ENCODE measurements at regions not wholly inside any gene's neighbourhood (a gene's known extent, or its start where the extent isn't known, plus 50 kb on each side); places are given as distances from the start of the nearest gene placed in this dataset.
"Not testable (repeated sequence)": the region's sequence is repeated elsewhere in the genome, so short reads cannot be mapped to it uniquely, and the experiment has no call there.

- Histone ChIP-seq H3K9me3 (ENCODE audit: control insufficient read depth, insufficient read depth, low read length) (no peaks in the 10 kb centered on the region), H3K36me3 (ENCODE audit: control insufficient read depth, insufficient read depth, low read length) (no peaks in the 10 kb centered on the region), H3K4me3 (ENCODE audit: low read length) (no peak overlapping the region), H3K27ac (ENCODE audit: low read length) (no peak overlapping the region), H3K27me3 (ENCODE audit: control insufficient read depth, insufficient read depth, low read length) (no peaks in the 10 kb centered on the region), H3K4me1 (ENCODE audit: control insufficient read depth, insufficient read depth, low read length) (no peaks in the 10 kb centered on the region)
- no peak for DNase-seq (ENCODE audit: low read depth, low spot score)
Observed at GRCh38 chr15:55088207-55088606, 108.5 kb downstream of the RSL24D1 start.

- WGBS (ENCODE audit: insufficient coverage, insufficient read length) = no CpG with 5 or more reads among the region's 3 CpGs
- Histone ChIP-seq H3K27ac (ENCODE audit: low read length) (no peak overlapping the region), H3K27me3 (ENCODE audit: control insufficient read depth, insufficient read depth, low read length) (no peaks in the 10 kb centered on the region), H3K36me3 (ENCODE audit: control insufficient read depth, insufficient read depth, low read length) (no peaks in the 10 kb centered on the region), H3K9me3 (ENCODE audit: control insufficient read depth, insufficient read depth, low read length) (no peaks in the 10 kb centered on the region), H3K4me3 (ENCODE audit: low read length) (no peak overlapping the region), H3K4me1 (ENCODE audit: control insufficient read depth, insufficient read depth, low read length) (no peaks in the 10 kb centered on the region)
- DNase-seq (ENCODE audit: low read depth, low spot score) = no peak
Observed at GRCh38 chr15:55084673-55085072, 112.1 kb downstream of the RSL24D1 start.

- no CpG with 5 or more reads among the region's 3 CpGs for WGBS (ENCODE audit: insufficient coverage, insufficient read length)
- H3K4me1 ChIP-seq (ENCODE audit: control insufficient read depth, insufficient read depth, low read length) = no peaks in the 10 kb centered on the region
- no peaks in the 10 kb centered on the region for H3K9me3 ChIP-seq (ENCODE audit: control insufficient read depth, insufficient read depth, low read length)
Observed at GRCh38 chr15:55084216-55084615, 112.5 kb downstream of the RSL24D1 start.

GRCh38 chr15:55077052-55077451, 119.7 kb downstream of the RSL24D1 start:
- H3K4me3 ChIP-seq (ENCODE audit: low read length); DNase-seq (ENCODE audit: low read depth, low spot score); H3K4me1 ChIP-seq (ENCODE audit: control insufficient read depth, insufficient read depth, low read length); H3K36me3 ChIP-seq (ENCODE audit: control insufficient read depth, insufficient read depth, low read length); H3K9me3 ChIP-seq (ENCODE audit: control insufficient read depth, insufficient read depth, low read length); H3K27ac ChIP-seq (ENCODE audit: low read length); H3K27me3 ChIP-seq (ENCODE audit: control insufficient read depth, insufficient read depth, low read length): not testable (repeated sequence)
- no CpG with 5 or more reads among the region's 1 CpG for WGBS (ENCODE audit: insufficient coverage, insufficient read length)

More at GRCh38 chr15:55084216-55084615, 112.5 kb downstream of the RSL24D1 start:
- no peaks in the 10 kb centered on the region for H3K36me3 ChIP-seq (ENCODE audit: control insufficient read depth, insufficient read depth, low read length)
- H3K4me3 ChIP-seq (ENCODE audit: low read length) = no peak overlapping the region
- no peaks in the 10 kb centered on the region for H3K27me3 ChIP-seq (ENCODE audit: control insufficient read depth, insufficient read depth, low read length)
- no peak overlapping the region for H3K27ac ChIP-seq (ENCODE audit: low read length)
- no peak for DNase-seq (ENCODE audit: low read depth, low spot score)

- no peaks in the 10 kb centered on the region for H3K27me3 ChIP-seq (ENCODE audit: control insufficient read depth, insufficient read depth, low read length)
- no peak for DNase-seq (ENCODE audit: low read depth, low spot score)
- no peak overlapping the region for H3K27ac ChIP-seq (ENCODE audit: low read length)
- no peaks in the 10 kb centered on the region for H3K36me3 ChIP-seq (ENCODE audit: control insufficient read depth, insufficient read depth, low read length)
- H3K9me3 ChIP-seq (ENCODE audit: control insufficient read depth, insufficient read depth, low read length) = no peaks in the 10 kb centered on the region
- no CpG with 5 or more reads among the region's 6 CpGs for WGBS (ENCODE audit: insufficient coverage, insufficient read length)
- no peak overlapping the region for H3K4me3 ChIP-seq (ENCODE audit: low read length)
- no peaks in the 10 kb centered on the region for H3K4me1 ChIP-seq (ENCODE audit: control insufficient read depth, insufficient read depth, low read length)
Observed at GRCh38 chr15:55074431-55074830, 122.3 kb downstream of the RSL24D1 start.

GRCh38 chr15:55063970-55064369, 132.8 kb downstream of the RSL24D1 start:
- DNase-seq (ENCODE audit: low read depth, low spot score); H3K4me1 ChIP-seq (ENCODE audit: control insufficient read depth, insufficient read depth, low read length); H3K4me3 ChIP-seq (ENCODE audit: low read length); H3K9me3 ChIP-seq (ENCODE audit: control insufficient read depth, insufficient read depth, low read length); H3K36me3 ChIP-seq (ENCODE audit: control insufficient read depth, insufficient read depth, low read length); H3K27me3 ChIP-seq (ENCODE audit: control insufficient read depth, insufficient read depth, low read length); H3K27ac ChIP-seq (ENCODE audit: low read length): not testable (repeated sequence)
- no CpG with 5 or more reads among the region's 20 CpGs for WGBS (ENCODE audit: insufficient coverage, insufficient read length)

GRCh38 chr15:55060836-55061235, 135.9 kb downstream of the RSL24D1 start:
- H3K36me3 ChIP-seq (ENCODE audit: control insufficient read depth, insufficient read depth, low read length) = no peaks in the 10 kb centered on the region
- H3K27ac ChIP-seq (ENCODE audit: low read length) = no peak overlapping the region
- no CpG with 5 or more reads among the region's 2 CpGs for WGBS (ENCODE audit: insufficient coverage, insufficient read length)
- no peaks in the 10 kb centered on the region for H3K9me3 ChIP-seq (ENCODE audit: control insufficient read depth, insufficient read depth, low read length)
- H3K27me3 ChIP-seq (ENCODE audit: control insufficient read depth, insufficient read depth, low read length) = no peaks in the 10 kb centered on the region
- no peak overlapping the region for H3K4me3 ChIP-seq (ENCODE audit: low read length)
- DNase-seq (ENCODE audit: low read depth, low spot score) = no peak
- H3K4me1 ChIP-seq (ENCODE audit: control insufficient read depth, insufficient read depth, low read length) = no peaks in the 10 kb centered on the region

GRCh38 chr15:55056500-55056899, 140.2 kb downstream of the RSL24D1 start:
- WGBS (ENCODE audit: insufficient coverage, insufficient read length) = no CpG with 5 or more reads among the region's 3 CpGs
- Histone ChIP-seq H3K27me3 (ENCODE audit: control insufficient read depth, insufficient read depth, low read length) (no peaks in the 10 kb centered on the region), H3K9me3 (ENCODE audit: control insufficient read depth, insufficient read depth, low read length) (no peaks in the 10 kb centered on the region), H3K36me3 (ENCODE audit: control insufficient read depth, insufficient read depth, low read length) (no peaks in the 10 kb centered on the region), H3K4me3 (ENCODE audit: low read length) (no peak overlapping the region), H3K27ac (ENCODE audit: low read length) (no peak overlapping the region), H3K4me1 (ENCODE audit: control insufficient read depth, insufficient read depth, low read length) (no peaks in the 10 kb centered on the region)
- DNase-seq (ENCODE audit: low read depth, low spot score) = no peak

- Histone ChIP-seq H3K4me1 (ENCODE audit: control insufficient read depth, insufficient read depth, low read length) (no peaks in the 10 kb centered on the region), H3K27ac (ENCODE audit: low read length) (no peak overlapping the region), H3K4me3 (ENCODE audit: low read length) (no peak overlapping the region), H3K36me3 (ENCODE audit: control insufficient read depth, insufficient read depth, low read length) (no peaks in the 10 kb centered on the region), H3K27me3 (ENCODE audit: control insufficient read depth, insufficient read depth, low read length) (no peaks in the 10 kb centered on the region), H3K9me3 (ENCODE audit: control insufficient read depth, insufficient read depth, low read length) (no peaks in the 10 kb centered on the region)
- no CpG with 5 or more reads among the region's 2 CpGs for WGBS (ENCODE audit: insufficient coverage, insufficient read length)
- DNase-seq (ENCODE audit: low read depth, low spot score) = no peak
Observed at GRCh38 chr15:55044162-55044561, 152.6 kb downstream of the RSL24D1 start.

- Histone ChIP-seq H3K9me3 (ENCODE audit: control insufficient read depth, insufficient read depth, low read length) (no peaks in the 10 kb centered on the region), H3K36me3 (ENCODE audit: control insufficient read depth, insufficient read depth, low read length) (no peaks in the 10 kb centered on the region), H3K4me1 (ENCODE audit: control insufficient read depth, insufficient read depth, low read length) (no peaks in the 10 kb centered on the region), H3K27me3 (ENCODE audit: control insufficient read depth, insufficient read depth, low read length) (no peaks in the 10 kb centered on the region), H3K27ac (ENCODE audit: low read length) (no peak overlapping the region), H3K4me3 (ENCODE audit: low read length) (no peak overlapping the region)
- no peak for DNase-seq (ENCODE audit: low read depth, low spot score)
- WGBS (ENCODE audit: insufficient coverage, insufficient read length) = no CpG with 5 or more reads among the region's 1 CpG
Observed at GRCh38 chr15:55037071-55037470, 159.7 kb downstream of the RSL24D1 start.

GRCh38 chr15:55035749-55036148, 161.0 kb downstream of the RSL24D1 start:
- Histone ChIP-seq H3K4me1 (ENCODE audit: control insufficient read depth, insufficient read depth, low read length) (no peaks in the 10 kb centered on the region), H3K9me3 (ENCODE audit: control insufficient read depth, insufficient read depth, low read length) (no peaks in the 10 kb centered on the region), H3K27ac (ENCODE audit: low read length) (no peak overlapping the region), H3K36me3 (ENCODE audit: control insufficient read depth, insufficient read depth, low read length) (no peaks in the 10 kb centered on the region), H3K27me3 (ENCODE audit: control insufficient read depth, insufficient read depth, low read length) (no peaks in the 10 kb centered on the region), H3K4me3 (ENCODE audit: low read length) (no peak overlapping the region)
- WGBS (ENCODE audit: insufficient coverage, insufficient read length) = no CpG with 5 or more reads among the region's 2 CpGs
- DNase-seq (ENCODE audit: low read depth, low spot score) = no peak
